IMR-90 (cell line): ENCODE measurements at regions not wholly inside any gene's neighbourhood (a gene's known extent, or its start where the extent isn't known, plus 50 kb on each side); places are given as distances from the start of the nearest gene placed in this dataset.

ENCODE experiments used
- ATAC-seq: fragments of 200-7000 bp; cut with Tn5 transposase; 2 replicates; pipeline ENCODE4 v1.9.1; 2020; ENCODE audit warnings: low read depth, mild to moderate bottlenecking, moderate library complexity
- BruUV-seq: library from RNA; stranded (reverse); fragments of 400-500 nt; replicated peaks from 2 replicates; lab custom pipeline; 2021; lab: Mats Ljungman, UMichigan
- CTCF ChIA-PET: fragments of 300-600 bp; formaldehyde crosslinking; extraction: SDS; loops from one replicate; lab custom pipeline; 2021; ENCODE audit warnings: antibody characterized with exemption; lab: Yijun Ruan, JAX
- POLR2A ChIA-PET: fragments of 300-600 bp; sonication (Branson Sonifier 250); formaldehyde crosslinking; loops from one replicate; lab custom pipeline; 2022; ENCODE audit warnings: antibody characterized with exemption; ENCODE audit not compliant: unreplicated experiment; lab: Charles Lee
- DNase-seq: peaks from one replicate; pipeline ENCODE4 v3.0.0; 2013
- H2AFZ ChIP-seq: replicated peaks from 2 replicates; pipeline ENCODE3; 2013; ENCODE audit warnings: low read length, mild to moderate bottlenecking; ENCODE audit not compliant: poor library complexity
- H2AK5ac ChIP-seq: 2 replicates; pipeline ENCODE4 v1.6.1; 2013; ENCODE audit warnings: low read depth, low read length, inconsistent platforms
- H2AK9ac ChIP-seq: replicated peaks from 2 replicates; pipeline ENCODE3; 2013; ENCODE audit warnings: mild to moderate bottlenecking, low read depth, low read length, moderate library complexity; ENCODE audit not compliant: poor library complexity
- H2BK120ac ChIP-seq: 2 replicates; pipeline ENCODE4 v1.6.1; 2013; ENCODE audit warnings: low read depth, low read length, inconsistent platforms
- H2BK15ac ChIP-seq: 3 replicates; pipeline ENCODE4 v1.6.1; 2013; ENCODE audit warnings: low read depth, low read length, inconsistent platforms
- H2BK20ac ChIP-seq: 2 replicates; pipeline ENCODE4 v1.6.1; 2013; ENCODE audit warnings: low read depth, mild to moderate bottlenecking, inconsistent platforms, low read length, moderate library complexity
- H2BK5ac ChIP-seq: 2 replicates; pipeline ENCODE4 v1.6.1; 2013; ENCODE audit warnings: mild to moderate bottlenecking, low read depth, low read length, inconsistent platforms; ENCODE audit not compliant: poor library complexity, severe bottlenecking
- H3K14ac ChIP-seq: replicated peaks from 2 replicates; pipeline ENCODE4 v1.6.1; 2013; ENCODE audit warnings: low read depth, low read length, inconsistent platforms
- H3K18ac ChIP-seq: 2 replicates; pipeline ENCODE4 v1.6.1; 2013; ENCODE audit warnings: low read depth, low read length, control low read depth
- H3K23ac ChIP-seq: 2 replicates; pipeline ENCODE4 v1.6.1; 2013; ENCODE audit warnings: low read depth, low read length, inconsistent platforms
- H3K27ac ChIP-seq: 2 replicates; pipeline ENCODE4 v1.5.1; 2013; ENCODE audit warnings: mild to moderate bottlenecking, control low read depth, low read length; ENCODE audit not compliant: insufficient read depth
- H3K27me3 ChIP-seq: 2 replicates; pipeline ENCODE4 v1.6.1; 2013; ENCODE audit warnings: low read length; ENCODE audit not compliant: control insufficient read depth, insufficient read depth
- H3K36me3 ChIP-seq: 2 replicates; pipeline ENCODE4 v1.6.1; 2013; ENCODE audit warnings: low read length, mixed read lengths; ENCODE audit not compliant: control insufficient read depth, insufficient read depth
- H3K4ac ChIP-seq: 2 replicates; pipeline ENCODE4 v1.6.1; 2013; ENCODE audit warnings: low read depth, low read length, inconsistent platforms
- H3K4me1 ChIP-seq: 2 replicates; pipeline ENCODE4 v1.6.1; 2013; ENCODE audit warnings: low read length, mixed read lengths; ENCODE audit not compliant: control insufficient read depth, insufficient read depth
- H3K4me2 ChIP-seq: 2 replicates; pipeline ENCODE4 v1.6.1; 2013; ENCODE audit warnings: low read depth, mild to moderate bottlenecking, control low read depth, low read length, moderate library complexity
- H3K4me3 ChIP-seq: 2 replicates; pipeline ENCODE4 v1.5.1; 2013; ENCODE audit warnings: low read depth, mild to moderate bottlenecking, control low read depth, low read length, moderate library complexity; ENCODE audit not compliant: insufficient read depth
- H3K56ac ChIP-seq: 2 replicates; pipeline ENCODE4 v1.6.1; 2013; ENCODE audit warnings: low read length, inconsistent platforms; ENCODE audit not compliant: insufficient read depth; ENCODE audit errors: extremely low read depth
- H3K79me1 ChIP-seq, 2 experiments: 2 replicates each; pipeline ENCODE4 v1.6.1; 2013; ENCODE audit warnings: low read length in 2 of 2, inconsistent platforms in 1 of 2, low read depth in 1 of 2
- H3K9ac ChIP-seq: 2 replicates; pipeline ENCODE4 v1.6.1; 2013; ENCODE audit warnings: low read depth, low read length, control low read depth
- H3K9me1 ChIP-seq: 2 replicates; pipeline ENCODE4 v1.6.1; 2013; ENCODE audit warnings: low read length, inconsistent platforms; ENCODE audit not compliant: insufficient read depth
- H3K9me3 ChIP-seq: 2 replicates; pipeline ENCODE4 v1.6.1; 2013; ENCODE audit warnings: low read length; ENCODE audit not compliant: control insufficient read depth, insufficient read depth
- H4K20me1 ChIP-seq: 2 replicates; pipeline ENCODE4 v1.6.1; 2013; ENCODE audit warnings: low read length, inconsistent platforms; ENCODE audit not compliant: insufficient read depth
- H4K5ac ChIP-seq: 2 replicates; pipeline ENCODE4 v1.6.1; 2013; ENCODE audit warnings: mild to moderate bottlenecking, low read depth, low read length, control low read depth
- H4K8ac ChIP-seq, 2 experiments: 2 replicates each; pipeline ENCODE4 v1.6.1; 2013; ENCODE audit warnings: low read depth in 2 of 2, low read length in 2 of 2, control low read depth in 1 of 2, inconsistent platforms in 1 of 2
- H4K91ac ChIP-seq: 2 replicates; pipeline ENCODE4 v1.6.1; 2013; ENCODE audit warnings: low read depth, low read length, inconsistent platforms; ENCODE audit not compliant: insufficient read depth
- BHLHE40 ChIP-seq: fragments of 150-350 bp; IDR thresholded peaks from 2 replicates; pipeline ENCODE4 v1.6.1; 2016; ENCODE audit warnings: mild to moderate bottlenecking, low read depth, low read length
- CEBPB ChIP-seq: IDR thresholded peaks from 2 replicates; pipeline ENCODE4 v1.6.1; 2012; ENCODE audit warnings: low read depth, low read length, improper control_type of control experiment
- CHD1 ChIP-seq: IDR thresholded peaks from 2 replicates; pipeline ENCODE4 v1.6.1; 2012; ENCODE audit warnings: low read depth, low read length, improper control_type of control experiment
- CTCF ChIP-seq: conservative IDR thresholded peaks from 2 replicates; pipeline ENCODE4 v1.5.1; 2012; ENCODE audit warnings: mild to moderate bottlenecking, low read depth, low read length, improper control_type of control experiment
- ELK1 ChIP-seq: fragments of 150-350 bp; IDR thresholded peaks from 2 replicates; pipeline ENCODE4 v1.6.1; 2016; ENCODE audit warnings: low read depth, mild to moderate bottlenecking, low read length, moderate library complexity, borderline replicate concordance
- FOS ChIP-seq: fragments of 150-350 bp; IDR thresholded peaks from 2 replicates; pipeline ENCODE4 v1.6.1; 2016; ENCODE audit warnings: low read depth, low read length
- MAFK ChIP-seq: IDR thresholded peaks from 2 replicates; pipeline ENCODE4 v1.6.1; 2012; ENCODE audit warnings: low read depth, low read length, improper control_type of control experiment
- MAZ ChIP-seq: IDR thresholded peaks from 2 replicates; pipeline ENCODE4 v1.6.1; 2012; ENCODE audit warnings: low read depth, mild to moderate bottlenecking, low read length, improper control_type of control experiment, moderate library complexity, borderline replicate concordance
- MXI1 ChIP-seq: IDR thresholded peaks from 2 replicates; pipeline ENCODE4 v1.6.1; 2012; ENCODE audit warnings: low read depth, mild to moderate bottlenecking, low read length, moderate library complexity, borderline replicate concordance
- NFE2L2 ChIP-seq: fragments of 150-350 bp; IDR thresholded peaks from 2 replicates; pipeline ENCODE4 v1.6.1; 2016; ENCODE audit warnings: low read depth, mild to moderate bottlenecking, low read length
- POLR2A ChIP-seq: IDR thresholded peaks from 2 replicates; pipeline ENCODE4 v1.6.1; 2012; ENCODE audit warnings: mild to moderate bottlenecking, low read depth, low read length
- RAD21 ChIP-seq: IDR thresholded peaks from 2 replicates; pipeline ENCODE4 v1.6.1; 2012; ENCODE audit warnings: low read length, improper control_type of control experiment
- RCOR1 ChIP-seq: IDR thresholded peaks from 2 replicates; pipeline ENCODE4 v1.6.1; 2012; ENCODE audit warnings: mild to moderate bottlenecking, low read length, improper control_type of control experiment; ENCODE audit not compliant: insufficient replicate concordance
- RFX5 ChIP-seq: IDR thresholded peaks from 2 replicates; pipeline ENCODE4 v1.8.0; 2012; ENCODE audit warnings: low read depth, mild to moderate bottlenecking, low read length, moderate library complexity
- SMC3 ChIP-seq: fragments of 150-350 bp; IDR thresholded peaks from 2 replicates; pipeline ENCODE4 v1.6.1; 2016; ENCODE audit warnings: low read depth, mild to moderate bottlenecking, antibody characterized with exemption, low read length, moderate library complexity
- WGBS, 2 experiments: methylation state at CpG; one replicate each; pipeline versions ENCODE4 v1.1.5 to v1.1.7; 2013; ENCODE audit warnings: missing lambda C conversion rate in 2 of 2; ENCODE audit not compliant: insufficient read length in 1 of 2; ENCODE audit errors: extremely low coverage in 2 of 2; 5-methylcytosine and 5-hydroxymethylcytosine counted together
- dilution Hi-C: fragments of 300-500 bp; cut with HindIII; formaldehyde crosslinking; loops from one replicate; pipeline ENCODE4 v1.14.3; 2018; ENCODE audit warnings: low sequenced_read_pairs; ENCODE audit not compliant: unreplicated experiment
- in situ Hi-C: fragments of 300-500 bp; cut with MboI; formaldehyde crosslinking; loops from 3 replicates; pipeline ENCODE4 v1.14.3; 2019; ENCODE audit warnings: low sequenced_read_pairs, inconsistent platforms, mixed read lengths
- intact Hi-C: fragments of 100-400 bp; cut with micrococcal nuclease; formaldehyde crosslinking; loops from 2 replicates; pipeline ENCODE4 v1.10.0; 2022
- TF ChIP-seq, protein P1 (sequence below): fragments of 150-350 bp; IDR thresholded peaks from 2 replicates; pipeline ENCODE4 v1.6.1; 2017; ENCODE audit warnings: mild to moderate bottlenecking, antibody characterized with exemption, low read length, low read depth

GRCh38 chr20:39258253-39258652 is 296.1 kb downstream of the DHX35 start:
- no peaks in the 10 kb centered on the region for H3K9me1 ChIP-seq
- no peak overlapping the region for H2AFZ ChIP-seq
- in situ Hi-C loops, result no loop called here
- no peak overlapping the region for H2AK5ac ChIP-seq
- no peak overlapping the region for H3K9ac ChIP-seq
- dilution Hi-C loops, result no loop called here
- H3K4me3 ChIP-seq, result no peak overlapping the region
- WGBS, 2 experiments, result 33% methylated on average over 1 of the region's 4 CpGs; no CpG with 5 or more reads in 1 of the 2 experiments
- H3K4me1 ChIP-seq, result no peaks in the 10 kb centered on the region
- no peak overlapping the region for H2BK15ac ChIP-seq
- ChIA-PET CTCF (no interaction called here), POLR2A (no interaction called here)
- no peak overlapping the region for H4K5ac ChIP-seq
- no peak overlapping the region for H3K4ac ChIP-seq
- DNase-seq (no peak), ATAC-seq (no peak)
- no peaks in the 10 kb centered on the region for H3K79me1 ChIP-seq
- no peak overlapping the region for H3K56ac ChIP-seq
- no peaks in the 10 kb centered on the region for H3K27me3 ChIP-seq
- no peaks in the 10 kb centered on the region for H3K9me3 ChIP-seq
- no peak overlapping the region for H3K27ac ChIP-seq
- no TSS peak for BruUV-seq
- no peaks in the 10 kb centered on the region for H4K20me1 ChIP-seq
- no peak overlapping the region for H4K8ac ChIP-seq
- H2BK20ac ChIP-seq, result no peak overlapping the region
- no peak overlapping the region for H2BK120ac ChIP-seq
- H3K4me2 ChIP-seq, result no peak overlapping the region
- no peak overlapping the region for H2AK9ac ChIP-seq
- no peaks in the 10 kb centered on the region for H3K36me3 ChIP-seq
- intact Hi-C loops, result no loop called here
- H4K91ac ChIP-seq, result no peak overlapping the region
- no peak overlapping the region for H3K23ac ChIP-seq
- H2BK5ac ChIP-seq, result no peak overlapping the region
- H3K18ac ChIP-seq, result no peak overlapping the region
- no peak for TF ChIP-seq ELK1
- TF ChIP-seq RAD21, result no peak
- no peak for TF ChIP-seq RCOR1
- TF ChIP-seq CTCF, result no peak
- TF ChIP-seq POLR2A, result no peak
- no peak for TF ChIP-seq FOS
- no peak for TF ChIP-seq CEBPB
- no peak for TF ChIP-seq RFX5
- no peak for TF ChIP-seq SMC3
- no peak for TF ChIP-seq BHLHE40
- no peak for TF ChIP-seq MAFK
- TF ChIP-seq MAZ, result no peak
- no peak for TF ChIP-seq MXI1
- TF ChIP-seq CHD1, result no peak
- TF ChIP-seq NFE2L2, result no peak
- TF ChIP-seq, protein P1, sequence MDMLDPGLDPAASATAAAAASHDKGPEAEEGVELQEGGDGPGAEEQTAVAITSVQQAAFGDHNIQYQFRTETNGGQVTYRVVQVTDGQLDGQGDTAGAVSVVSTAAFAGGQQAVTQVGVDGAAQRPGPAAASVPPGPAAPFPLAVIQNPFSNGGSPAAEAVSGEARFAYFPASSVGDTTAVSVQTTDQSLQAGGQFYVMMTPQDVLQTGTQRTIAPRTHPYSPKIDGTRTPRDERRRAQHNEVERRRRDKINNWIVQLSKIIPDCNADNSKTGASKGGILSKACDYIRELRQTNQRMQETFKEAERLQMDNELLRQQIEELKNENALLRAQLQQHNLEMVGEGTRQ, result no peak
- H3K14ac ChIP-seq, result no peak overlapping the region
